Adrenal gland (tissue), 9 donors: ENCODE measurements at regions not wholly inside any gene's neighbourhood (a gene's known extent, or its start where the extent isn't known, plus 50 kb on each side); places are given as distances from the start of the nearest gene placed in this dataset.

ENCODE experiments used
- DNase-seq, 7 donors: peaks; one replicate each; pipeline ENCODE4 v3.0.0-alpha.2; 2019 to 2020
- H3K27ac ChIP-seq, 5 donors: fragments of 200-600 bp; sonication (generic) in 4 of 5; 1 replicate in 3 of 5; 2 replicates in 2 of 5; pipeline versions ENCODE4 v1.5.1 to v1.8.0; 2016 to 2020; ENCODE audit warnings: mild to moderate bottlenecking in 1 of 5
- H3K27me3 ChIP-seq: fragments of 200-600 bp; 2 replicates; pipeline ENCODE4 v1.8.0; 2021
- H3K36me3 ChIP-seq, 2 donors: fragments of 200-600 bp; replicated peaks in 1 of 2; 1 replicate in 1 of 2; 2 replicates in 1 of 2; pipeline versions ENCODE4 v1.5.1 to v1.8.0; 2018 to 2022
- H3K4me1 ChIP-seq, 2 donors: fragments of 200-600 bp; replicated peaks in 1 of 2; 1 replicate in 1 of 2; 2 replicates in 1 of 2; pipeline versions ENCODE4 v1.5.1 to v1.8.0; 2018 to 2021
- H3K4me3 ChIP-seq, 4 donors: fragments of 200-600 bp; sonication (generic) in 3 of 4; one replicate each; pipeline ENCODE4 v1.5.1; 2016 to 2018
- H3K9me3 ChIP-seq, 3 donors: fragments of 200-600 bp; sonication (generic) in 1 of 3; replicated peaks in 1 of 3; 1 replicate in 2 of 3; 2 replicates in 1 of 3; pipeline versions ENCODE4 v1.5.1 to v1.8.0; 2016 to 2021
- CTCF ChIP-seq, 6 experiments: fragments of 450-650 bp in 4 of 6; fragments of 200-600 bp in 2 of 6; sonication (generic) in 1 of 6; IDR thresholded peaks; 1 replicate in 5 of 6; 2 replicates in 1 of 6; pipeline versions ENCODE4 v1.5.1 to v1.8.0; 2016 to 2021; ENCODE audit warnings: antibody characterized with exemption in 6 of 6, mild to moderate bottlenecking in 2 of 6, moderate library complexity in 1 of 6
- POLR2A ChIP-seq, 2 donors: fragments of 450-650 bp; IDR thresholded peaks; one replicate each; pipeline ENCODE4 v1.6.1; 2017; ENCODE audit warnings: antibody characterized with exemption in 2 of 2, mild to moderate bottlenecking in 2 of 2, moderate library complexity in 1 of 2
- WGBS, 4 donors: extraction: QIAGEN DNeasy Blood & Tissue Kit in 2 of 4; methylation state at CpG; one replicate each; pipeline versions ENCODE4 v1.1.5 to v1.1.7; 2013 to 2017; 5-methylcytosine and 5-hydroxymethylcytosine counted together
- intact Hi-C, 2 donors: fragments of 100-400 bp; cut with DNase I; formaldehyde crosslinking; loops; one replicate each; pipeline versions ENCODE4 v1.14.1 to v1.15.0; 2022 to 2023
- donor health status: healthy with polysubstance abuse.
- donor health status: Bipolar disorder and iron deficiency.
- donor health status: DM: yes; HTN: yes; CAD: no.
- donor health status: DM: no; HTN: no; CAD: no.
- donor health status: DM: no; HTN: no; CAD: no.

GRCh38 chr12:93100610-93101009 is 171.5 kb upstream of the EEA1 start:
- no peak for TF ChIP-seq POLR2A (IDR thresholded peaks at IDR 0.05)
- TF ChIP-seq CTCF (IDR thresholded peaks at IDR 0.05) = no peak
- H3K36me3 ChIP-seq = no peaks in the 10 kb centered on the region
- intact Hi-C loops = no loop called here
- no peaks in the 10 kb centered on the region for H3K27me3 ChIP-seq
- no peak overlapping the region for H3K4me3 ChIP-seq
- H3K9me3 ChIP-seq = no peaks in the 10 kb centered on the region
- 82 to 89% (median 87%) methylated on average over 4 of the region's 4 CpGs for WGBS, 4 donors
- no peak for DNase-seq
- no peaks in the 10 kb centered on the region for H3K4me1 ChIP-seq
- no peak overlapping the region for H3K27ac ChIP-seq

- TF ChIP-seq CTCF (IDR thresholded peaks at IDR 0.05) (no peak), POLR2A (IDR thresholded peaks at IDR 0.05) (no peak)
- H3K27me3 ChIP-seq = no peaks in the 10 kb centered on the region
- no peak overlapping the region for H3K4me3 ChIP-seq
- H3K4me1 ChIP-seq = no peaks in the 10 kb centered on the region
- no peaks in the 10 kb centered on the region for H3K9me3 ChIP-seq
- no peak for DNase-seq
- WGBS, 4 donors = 89 to 99% (median 95%) methylated on average over 4 of the region's 4 CpGs
- intact Hi-C loops = no loop called here
- no peaks in the 10 kb centered on the region for H3K36me3 ChIP-seq
- H3K27ac ChIP-seq = no peak overlapping the region
Observed at GRCh38 chr12:93101367-93101766, 172.3 kb upstream of the EEA1 start.

- DNase-seq = no peak
- intact Hi-C loops = no loop called here
- WGBS, 4 donors = 37 to 67% (median 58%) methylated on average over 1 of the region's 1 CpG
Observed at GRCh38 chr12:93102312-93102711, 173.2 kb upstream of the EEA1 start.

GRCh38 chr12:93102744-93103143 is 173.6 kb upstream of the EEA1 start:
- Histone ChIP-seq H3K36me3 (no peaks in the 10 kb centered on the region), H3K27me3 (no peaks in the 10 kb centered on the region), H3K4me3 (no peak overlapping the region), H3K4me1 (no peaks in the 10 kb centered on the region), H3K27ac (no peak overlapping the region), H3K9me3 (no peaks in the 10 kb centered on the region)
- intact Hi-C loops = no loop called here
- no peak for TF ChIP-seq CTCF (IDR thresholded peaks at IDR 0.05)
- TF ChIP-seq POLR2A (IDR thresholded peaks at IDR 0.05) = no peak
- 78 to 87% (median 83%) methylated on average over 2 of the region's 2 CpGs for WGBS, 4 donors
- DNase-seq = no peak

More at GRCh38 chr12:93102312-93102711, 173.2 kb upstream of the EEA1 start:
- no peaks in the 10 kb centered on the region for H3K36me3 ChIP-seq
- no peaks in the 10 kb centered on the region for H3K27me3 ChIP-seq
- no peaks in the 10 kb centered on the region for H3K4me1 ChIP-seq
- TF ChIP-seq POLR2A (IDR thresholded peaks at IDR 0.05) (no peak), CTCF (IDR thresholded peaks at IDR 0.05) (no peak)
- no peak overlapping the region for H3K27ac ChIP-seq
- no peak overlapping the region for H3K4me3 ChIP-seq
- no peaks in the 10 kb centered on the region for H3K9me3 ChIP-seq
